ENCODE measurements at regions not wholly inside any gene's neighbourhood (a gene's known extent, or its start where the extent isn't known, plus 50 kb on each side); places are given as distances from the start of the nearest gene placed in this dataset.

GRCh38 chr13:34011552-34012085 lies 193.7 kb downstream of the RFC3 start:
- TF ChIP-seq CTCF (IDR thresholded peaks at IDR 0.05): no peak
- no peak for TF ChIP-seq POLR2A (IDR thresholded peaks at IDR 0.05)

Data from thyroid gland (tissue), 4 donors.